VCaP (cell line): ENCODE measurements at regions not wholly inside any gene's neighbourhood (a gene's known extent, or its start where the extent isn't known, plus 50 kb on each side); places are given as distances from the start of the nearest gene placed in this dataset.

Experiments used
- H3K27ac ChIP-seq: fragments of 450-650 bp; 2 replicates; pipeline ENCODE4 v1.5.1; 2017
- TF ChIP-seq, protein P1 (sequence below): fragments of 450-650 bp; conservative IDR thresholded peaks from 2 replicates; pipeline ENCODE4 v1.5.1; 2017; ENCODE audit warnings: mild to moderate bottlenecking, moderate library complexity

- TF ChIP-seq, protein P1, sequence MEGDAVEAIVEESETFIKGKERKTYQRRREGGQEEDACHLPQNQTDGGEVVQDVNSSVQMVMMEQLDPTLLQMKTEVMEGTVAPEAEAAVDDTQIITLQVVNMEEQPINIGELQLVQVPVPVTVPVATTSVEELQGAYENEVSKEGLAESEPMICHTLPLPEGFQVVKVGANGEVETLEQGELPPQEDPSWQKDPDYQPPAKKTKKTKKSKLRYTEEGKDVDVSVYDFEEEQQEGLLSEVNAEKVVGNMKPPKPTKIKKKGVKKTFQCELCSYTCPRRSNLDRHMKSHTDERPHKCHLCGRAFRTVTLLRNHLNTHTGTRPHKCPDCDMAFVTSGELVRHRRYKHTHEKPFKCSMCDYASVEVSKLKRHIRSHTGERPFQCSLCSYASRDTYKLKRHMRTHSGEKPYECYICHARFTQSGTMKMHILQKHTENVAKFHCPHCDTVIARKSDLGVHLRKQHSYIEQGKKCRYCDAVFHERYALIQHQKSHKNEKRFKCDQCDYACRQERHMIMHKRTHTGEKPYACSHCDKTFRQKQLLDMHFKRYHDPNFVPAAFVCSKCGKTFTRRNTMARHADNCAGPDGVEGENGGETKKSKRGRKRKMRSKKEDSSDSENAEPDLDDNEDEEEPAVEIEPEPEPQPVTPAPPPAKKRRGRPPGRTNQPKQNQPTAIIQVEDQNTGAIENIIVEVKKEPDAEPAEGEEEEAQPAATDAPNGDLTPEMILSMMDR: no peak
- H3K27ac ChIP-seq: no peak overlapping the region
Measured at GRCh38 chr12:67927815-67928214, 61.4 kb upstream of the IFNG-AS1 start.

- H3K27ac ChIP-seq: no peak overlapping the region
Measured at GRCh38 chr12:67928621-67929383, 60.4 kb upstream of the IFNG-AS1 start.

DNA sequence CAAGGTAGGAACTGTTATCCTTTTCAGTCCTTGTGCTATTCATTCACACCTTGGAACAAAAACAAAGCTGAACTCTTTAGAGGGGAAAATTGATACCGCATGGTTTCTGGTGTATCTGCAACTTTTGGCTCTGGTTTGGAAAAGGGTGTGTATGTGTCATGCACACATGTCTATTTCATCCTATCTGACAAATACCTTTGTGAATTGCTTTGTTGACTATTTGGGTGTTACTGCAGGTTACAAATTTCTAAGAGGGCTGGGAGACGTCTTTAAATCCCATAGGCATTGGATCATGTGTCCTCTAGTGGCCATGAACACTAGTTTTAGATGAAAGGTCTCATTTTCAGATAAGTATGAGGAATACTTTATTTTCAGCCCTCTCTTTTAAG is 59.9 kb upstream of the IFNG-AS1 start:
- TF ChIP-seq, protein P1: no peak
- no peak overlapping the region for H3K27ac ChIP-seq

More at GRCh38 chr12:67928621-67929383, 60.4 kb upstream of the IFNG-AS1 start:
- TF ChIP-seq, protein P1: no peak

- TF ChIP-seq, protein P1: no peak
- no peak overlapping the region for H3K27ac ChIP-seq
Measured at GRCh38 chr12:67937822-67938221, 51.4 kb upstream of the IFNG-AS1 start.
